ENCODE measurements at regions not wholly inside any gene's neighbourhood (a gene's known extent, or its start where the extent isn't known, plus 50 kb on each side); places are given as distances from the start of the nearest gene placed in this dataset.
"Not testable (repeated sequence)": the region's sequence is repeated elsewhere in the genome, so short reads cannot be mapped to it uniquely, and the experiment has no call there.

DNA sequence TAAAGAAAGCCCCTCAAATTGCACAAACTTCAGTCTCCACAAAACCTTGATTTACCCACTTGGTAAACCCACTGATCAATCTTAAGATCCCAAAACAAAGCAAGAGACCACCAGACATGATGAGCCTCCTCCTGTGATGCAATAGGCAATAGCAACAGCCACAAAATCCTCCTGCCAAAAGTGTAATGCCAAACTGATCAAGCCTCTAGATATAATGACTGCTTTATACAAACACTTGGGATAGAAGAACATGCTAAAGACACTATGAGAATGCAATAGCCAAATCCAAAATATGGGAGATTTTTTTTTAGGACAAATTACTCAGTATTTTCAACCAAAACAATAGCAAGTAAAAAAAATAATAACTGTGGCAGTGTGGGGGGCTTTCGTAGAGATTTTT, 64.9 kb upstream of the PTGFRN start:
- H3K27me3 ChIP-seq = no peaks in the 10 kb centered on the region
- peaks cover 5% of the 10 kb centered on the region; the same call in 1 of the 2 replicates for H3K9me3 ChIP-seq

DNA sequence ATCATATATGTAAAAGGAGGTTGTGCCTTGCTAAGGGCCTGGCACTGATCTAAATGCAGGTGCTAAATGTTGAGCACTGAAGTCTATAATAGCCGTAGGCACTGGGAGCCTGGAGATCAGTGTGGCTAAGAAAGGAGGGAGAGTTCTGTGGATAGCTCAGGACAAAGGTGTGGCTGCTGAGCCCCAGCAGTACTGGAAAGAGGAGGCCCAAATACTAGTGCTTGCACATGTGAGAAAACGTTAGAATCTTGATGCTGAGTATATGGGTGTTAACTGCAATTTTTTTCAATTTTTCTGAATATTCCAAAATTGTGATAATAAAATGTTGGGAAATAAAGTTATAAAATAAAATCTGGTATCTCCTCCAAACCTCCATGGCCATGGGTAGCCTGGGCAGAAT, 62.5 kb upstream of the PTGFRN start:
- Histone ChIP-seq H3K27me3 (no peaks in the 10 kb centered on the region), H3K36me3 (no peaks in the 10 kb centered on the region), H3K9me3 (peaks cover 5% of the 10 kb centered on the region), H3K4me3 (no peak overlapping the region)
- DNase-seq = no peak

More for the DNA sequence above, 64.9 kb upstream of the PTGFRN start:
- no peak for DNase-seq
- no peaks in the 10 kb centered on the region for H3K36me3 ChIP-seq
- H3K4me3 ChIP-seq = no peak overlapping the region

DNA sequence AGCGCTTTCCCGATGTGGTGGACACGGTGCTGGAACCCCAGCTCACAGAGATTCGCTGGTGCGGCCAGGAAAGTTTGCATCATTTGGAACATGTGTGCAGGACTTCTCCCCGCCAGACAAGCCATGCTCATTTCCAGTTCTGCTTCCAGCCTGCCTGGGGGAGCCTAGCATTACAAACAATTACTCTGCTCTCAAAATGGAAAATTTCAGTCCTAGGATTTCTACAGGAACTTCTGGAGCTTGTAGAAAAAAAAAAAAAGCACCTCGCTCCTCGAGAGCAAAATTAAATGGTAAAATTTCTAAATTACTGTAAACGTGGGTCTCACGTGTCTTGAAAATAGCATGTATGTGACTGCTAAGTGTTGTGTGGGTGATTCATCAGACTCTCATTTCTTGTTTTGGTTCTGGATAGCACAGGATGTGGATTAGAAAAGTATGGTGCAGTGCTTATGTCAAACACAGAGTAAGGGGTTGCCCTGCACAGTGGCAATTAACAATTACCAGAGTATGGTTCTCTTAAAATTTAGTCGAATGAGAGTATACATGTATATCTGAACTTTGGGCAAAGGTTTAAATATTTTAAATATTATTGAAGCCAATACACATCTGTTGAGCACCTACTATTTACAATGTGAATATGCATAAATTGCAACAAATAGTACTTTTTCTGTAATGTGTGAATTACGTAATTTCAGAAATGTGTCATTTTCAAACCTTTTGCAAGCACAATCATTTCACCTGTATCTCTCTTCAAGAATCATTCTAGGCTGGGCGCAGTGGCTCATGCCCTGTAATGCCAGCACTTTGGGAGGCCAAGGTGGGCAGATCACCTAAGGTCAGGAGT, 61.8 kb upstream of the PTGFRN start:
- Histone ChIP-seq H3K4me3 (no peak overlapping the region), H3K36me3 (no peaks in the 10 kb centered on the region)
- DNase-seq = peak; percentile 62

DNA sequence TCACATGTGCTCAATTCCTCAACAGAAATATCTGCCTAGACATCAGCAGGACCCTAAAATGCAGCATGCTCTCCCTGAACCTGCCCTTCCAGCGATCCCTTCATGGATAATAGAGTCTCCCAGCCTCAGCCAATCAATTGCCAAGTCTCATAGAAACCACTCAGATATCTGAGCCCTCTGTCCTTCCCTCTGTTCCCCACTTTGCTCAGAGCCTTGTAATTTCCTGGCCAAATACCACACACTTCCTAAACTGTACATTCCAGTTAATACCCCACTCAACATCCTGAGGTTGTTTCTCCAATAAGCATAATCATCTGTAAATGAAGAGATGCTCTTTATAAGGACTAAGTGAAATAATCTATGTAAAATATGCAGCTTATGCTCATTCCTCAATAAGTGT, 59.3 kb upstream of the PTGFRN start:
- no peaks in the 10 kb centered on the region; the same call in 1 of the 2 replicates for H3K9me3 ChIP-seq
- H3K4me3 ChIP-seq = no peak overlapping the region
- DNase-seq = no peak
- no peaks in the 10 kb centered on the region for H3K27me3 ChIP-seq
- no peaks in the 10 kb centered on the region for H3K36me3 ChIP-seq

More for the DNA sequence above, 61.8 kb upstream of the PTGFRN start:
- H3K9me3 ChIP-seq = peaks cover 5% of the 10 kb centered on the region
- H3K27me3 ChIP-seq = no peaks in the 10 kb centered on the region

DNA sequence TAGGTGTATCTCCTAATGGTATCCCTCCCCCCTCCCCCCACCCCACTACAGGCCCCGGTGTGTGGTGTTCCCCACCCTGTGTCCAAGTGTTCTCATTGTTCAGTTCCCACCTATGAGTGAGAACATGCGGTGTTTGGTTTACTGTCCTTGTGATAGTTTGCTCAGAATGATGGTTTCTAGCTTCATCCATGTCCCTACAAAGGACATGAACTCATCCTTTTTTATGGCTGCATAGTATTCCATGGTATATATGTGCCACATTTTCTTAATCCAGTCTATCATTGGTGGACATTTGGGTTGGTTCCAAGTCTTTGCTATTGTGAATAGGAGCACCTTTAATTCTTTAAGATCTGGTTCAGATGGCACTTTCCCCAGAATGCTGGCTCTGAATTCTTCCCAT, 58.5 kb upstream of the PTGFRN start:
- not testable (repeated sequence) for H3K9me3 ChIP-seq, H3K27me3 ChIP-seq, H3K36me3 ChIP-seq, H3K4me3 ChIP-seq, DNase-seq

DNA sequence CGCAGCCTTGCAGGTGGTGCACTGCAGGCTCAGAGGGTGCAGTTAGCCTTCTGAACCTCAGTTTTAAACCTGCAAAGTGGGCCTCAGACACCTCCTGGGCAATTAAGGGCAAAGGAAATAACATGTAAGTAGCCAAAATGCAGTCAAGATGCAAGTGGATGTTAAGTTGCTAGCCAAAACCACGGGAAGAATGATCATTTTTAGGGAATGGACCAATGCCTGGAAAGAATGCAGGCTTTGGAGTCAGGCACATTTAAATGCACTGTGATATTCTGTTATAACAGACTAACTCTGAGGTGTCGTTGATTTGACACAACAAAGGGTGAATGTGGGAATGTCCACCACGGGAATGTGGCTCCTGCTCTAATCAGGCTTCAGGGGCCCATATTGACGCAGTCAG, 57.9 kb upstream of the PTGFRN start:
- no peaks in the 10 kb centered on the region for H3K27me3 ChIP-seq
- H3K36me3 ChIP-seq = no peaks in the 10 kb centered on the region
- DNase-seq = no peak
- H3K9me3 ChIP-seq = no peaks in the 10 kb centered on the region; the same call in 1 of the 2 replicates
- H3K4me3 ChIP-seq = no peak overlapping the region

DNA sequence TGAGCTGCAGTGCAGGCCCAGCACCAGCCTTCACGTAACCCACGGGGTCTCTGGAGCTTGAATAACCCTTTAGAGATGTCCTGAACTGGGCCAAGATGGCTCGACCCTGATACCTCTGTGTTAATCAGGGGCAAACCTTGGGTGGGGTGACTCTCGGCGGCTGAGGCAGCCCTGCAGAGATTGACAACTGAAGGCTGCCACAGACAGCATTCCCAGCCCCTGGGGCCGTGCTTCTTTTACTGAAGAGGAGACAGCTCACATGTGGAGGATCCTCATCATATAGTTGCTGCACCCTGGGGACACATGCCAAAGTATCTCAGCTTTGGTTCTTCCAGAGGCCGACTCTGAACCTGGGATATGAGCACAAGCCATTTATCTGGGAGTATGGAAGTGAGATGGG, 57.3 kb upstream of the PTGFRN start:
- H3K4me3 ChIP-seq = no peak overlapping the region
- DNase-seq = no peak
- no peaks in the 10 kb centered on the region; the same call in 1 of the 2 replicates for H3K9me3 ChIP-seq
- H3K27me3 ChIP-seq = no peaks in the 10 kb centered on the region
- H3K36me3 ChIP-seq = no peaks in the 10 kb centered on the region

- no peaks in the 10 kb centered on the region for H3K36me3 ChIP-seq
- H3K4me3 ChIP-seq = no peak overlapping the region
- no peaks in the 10 kb centered on the region for H3K27me3 ChIP-seq
- H3K9me3 ChIP-seq = no peaks in the 10 kb centered on the region; the same call in 1 of the 2 replicates
- DNase-seq = no peak
Observed at GRCh38 chr1:116852910-116853309, 56.8 kb upstream of the PTGFRN start.

DNA sequence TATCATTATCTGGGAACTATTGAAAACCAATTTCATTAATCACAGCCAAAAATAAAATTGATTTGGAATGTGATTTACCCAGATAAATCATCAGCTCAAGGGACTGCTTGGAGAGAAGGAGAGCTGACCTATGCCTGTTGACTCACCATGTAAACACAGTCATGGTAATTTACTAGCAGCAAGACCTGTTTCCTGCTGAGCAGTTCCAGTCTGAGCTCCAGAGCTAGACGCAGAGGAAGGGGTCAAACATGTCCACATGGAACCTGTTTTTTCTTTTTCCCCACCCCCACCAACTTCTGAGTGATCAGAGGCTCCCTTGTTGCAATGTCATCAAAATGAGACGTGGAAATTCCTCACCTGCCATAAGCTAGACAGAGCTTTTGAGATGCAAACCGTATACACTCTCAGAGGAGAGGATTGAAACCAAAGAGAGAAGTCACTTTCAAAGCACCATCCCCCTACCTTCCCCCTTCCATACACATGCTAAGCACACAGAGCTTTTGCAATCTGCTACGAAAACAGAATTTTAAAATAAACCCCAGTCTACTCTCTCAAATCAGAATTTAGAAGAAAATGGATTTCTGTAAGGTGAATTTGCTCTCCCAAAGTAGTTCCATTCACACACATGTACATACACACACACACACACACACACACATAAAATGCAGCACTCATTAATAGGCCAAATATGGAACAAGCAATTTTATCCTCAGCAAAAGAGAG, 55.9 kb upstream of the PTGFRN start:
- no peaks in the 10 kb centered on the region; the same call in 1 of the 2 replicates for H3K9me3 ChIP-seq
- H3K27me3 ChIP-seq = no peaks in the 10 kb centered on the region
- no peaks in the 10 kb centered on the region for H3K36me3 ChIP-seq
- no peak overlapping the region for H3K4me3 ChIP-seq
- peak; percentile 62 for DNase-seq

GRCh38 chr1:116854403-116854690, 55.4 kb upstream of the PTGFRN start:
- Histone ChIP-seq H3K9me3 (no peaks in the 10 kb centered on the region; the same call in 1 of the 2 replicates), H3K27me3 (no peaks in the 10 kb centered on the region), H3K4me3 (no peak overlapping the region), H3K36me3 (no peaks in the 10 kb centered on the region)
- DNase-seq = no peak

DNA sequence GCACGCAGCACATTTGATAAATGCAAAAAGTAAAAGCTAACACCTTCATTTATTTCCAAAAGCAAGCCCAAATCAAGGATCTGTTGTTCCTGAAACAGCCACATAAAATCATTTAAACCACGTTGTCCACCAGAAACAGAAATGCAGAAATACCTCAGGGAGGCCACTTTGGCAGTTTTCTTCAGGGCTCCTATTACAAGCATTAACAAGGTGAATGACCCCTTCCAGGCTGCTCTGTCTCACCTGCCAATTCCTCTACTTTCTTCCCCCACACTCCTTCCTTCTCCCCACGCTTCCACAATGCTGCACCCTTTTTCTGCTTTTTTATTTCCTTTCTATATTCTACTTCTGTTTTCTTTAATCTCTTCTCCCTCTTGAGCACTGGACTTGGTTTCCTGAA, 55.0 kb upstream of the PTGFRN start:
- Histone ChIP-seq H3K27me3 (no peaks in the 10 kb centered on the region), H3K4me3 (no peak overlapping the region), H3K9me3 (no peaks in the 10 kb centered on the region; the same call in 1 of the 2 replicates), H3K36me3 (no peaks in the 10 kb centered on the region)
- no peak for DNase-seq

- Histone ChIP-seq H3K9me3 (no peaks in the 10 kb centered on the region; the same call in 1 of the 2 replicates), H3K4me3 (no peak overlapping the region), H3K36me3 (no peaks in the 10 kb centered on the region), H3K27me3 (no peaks in the 10 kb centered on the region)
- peak; percentile 72 for DNase-seq
Observed at GRCh38 chr1:116855191-116855619, 54.5 kb upstream of the PTGFRN start.

GRCh38 chr1:116855773-116856201, 53.9 kb upstream of the PTGFRN start:
- DNase-seq = no peak
- Histone ChIP-seq H3K36me3 (no peaks in the 10 kb centered on the region), H3K9me3 (no peaks in the 10 kb centered on the region; the same call in 1 of the 2 replicates), H3K27me3 (no peaks in the 10 kb centered on the region), H3K4me3 (no peak overlapping the region)

GRCh38 chr1:116856312-116856711, 53.4 kb upstream of the PTGFRN start:
- H3K9me3 ChIP-seq = no peaks in the 10 kb centered on the region; the same call in 1 of the 2 replicates
- no peaks in the 10 kb centered on the region for H3K36me3 ChIP-seq
- no peak overlapping the region for H3K4me3 ChIP-seq
- H3K27me3 ChIP-seq = no peaks in the 10 kb centered on the region
- DNase-seq = no peak

DNA sequence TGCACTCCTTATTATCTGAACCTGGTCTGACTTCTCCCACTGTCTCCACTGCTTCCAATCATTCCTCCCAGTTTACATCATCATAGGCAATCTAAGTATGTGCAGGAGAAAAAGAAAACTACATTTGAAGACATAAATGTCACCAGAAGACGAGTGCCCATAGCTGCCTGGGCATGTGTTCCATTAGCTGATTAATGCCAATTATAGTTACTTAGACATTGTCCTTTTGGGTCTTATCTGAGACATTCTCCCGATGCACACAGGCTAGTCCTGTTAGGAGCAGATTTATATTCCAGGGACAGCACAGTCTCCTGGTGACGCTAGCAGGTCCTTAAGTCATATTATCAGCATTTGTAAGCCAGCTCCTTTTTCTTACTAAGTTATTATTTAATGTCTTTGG, 52.6 kb upstream of the PTGFRN start:
- Histone ChIP-seq H3K9me3 (no peaks in the 10 kb centered on the region), H3K27me3 (no peaks in the 10 kb centered on the region), H3K4me3 (no peak overlapping the region), H3K36me3 (no peaks in the 10 kb centered on the region)
- no peak for DNase-seq

All from MG63 (cell line).